GM19468 (cell line): ENCODE measurements at regions not wholly inside any gene's neighbourhood (a gene's known extent, or its start where the extent isn't known, plus 50 kb on each side); places are given as distances from the start of the nearest gene placed in this dataset.
"Not testable (repeated sequence)": the region's sequence is repeated elsewhere in the genome, so short reads cannot be mapped to it uniquely, and the experiment has no call there.

Source experiments
- ATAC-seq: cut with Tn5 transposase; IDR thresholded peaks from one replicate; pipeline ENCODE4 v1.9.1; 2021; ENCODE audit warnings: mild to moderate bottlenecking, moderate library complexity, moderate number of reproducible peaks; ENCODE audit not compliant: unreplicated experiment; ENCODE audit errors: extremely low read depth

GRCh38 chr11:97684486-97685439 is 1295.0 kb downstream of the JRKL start:
- ATAC-seq: no peak

GRCh38 chr11:97685695-97686094 is 1295.9 kb downstream of the JRKL start:
- ATAC-seq: no peak

- no peak for ATAC-seq
Measured at GRCh38 chr11:97687111-97687510, 1297.3 kb downstream of the JRKL start.

GRCh38 chr11:97691061-97691460 is 1301.2 kb downstream of the JRKL start:
- no peak for ATAC-seq

- no peak for ATAC-seq
Measured at GRCh38 chr11:97702951-97703350, 1313.1 kb downstream of the JRKL start.

GRCh38 chr11:97703851-97704250 is 1314.0 kb downstream of the JRKL start:
- ATAC-seq: no peak

- ATAC-seq: not testable (repeated sequence)
Measured at GRCh38 chr11:97705441-97705840, 1315.3 kb upstream of the CNTN5 start.

- ATAC-seq: no peak
Measured at GRCh38 chr11:97717922-97718321, 1302.8 kb upstream of the CNTN5 start.

- ATAC-seq: no peak
Measured at GRCh38 chr11:97722065-97722464, 1298.7 kb upstream of the CNTN5 start.

- no peak for ATAC-seq
Measured at GRCh38 chr11:97722721-97723120, 1298.0 kb upstream of the CNTN5 start.

- ATAC-seq: no peak
Measured at GRCh38 chr11:97729546-97730272, 1291.0 kb upstream of the CNTN5 start.

GRCh38 chr11:97732011-97732632 is 1288.6 kb upstream of the CNTN5 start:
- ATAC-seq: no peak

- no peak for ATAC-seq
Measured at GRCh38 chr11:97738751-97739150, 1282.0 kb upstream of the CNTN5 start.

- no peak for ATAC-seq
Measured at GRCh38 chr11:97739932-97740800, 1280.6 kb upstream of the CNTN5 start.

- no peak for ATAC-seq
Measured at GRCh38 chr11:97740801-97741151, 1280.0 kb upstream of the CNTN5 start.

GRCh38 chr11:97742717-97743116 is 1278.0 kb upstream of the CNTN5 start:
- ATAC-seq: no peak

- ATAC-seq: no peak
Measured at GRCh38 chr11:97743205-97743742, 1277.5 kb upstream of the CNTN5 start.

- ATAC-seq: no peak
Measured at GRCh38 chr11:97745515-97746050, 1275.2 kb upstream of the CNTN5 start.

- no peak for ATAC-seq
Measured at GRCh38 chr11:97746818-97747217, 1273.9 kb upstream of the CNTN5 start.
